Ovary (tissue), 7 donors: ENCODE measurements at regions not wholly inside any gene's neighbourhood (a gene's known extent, or its start where the extent isn't known, plus 50 kb on each side); places are given as distances from the start of the nearest gene placed in this dataset.

Experiments
- DNase-seq, 5 donors: peaks; one replicate each; pipeline ENCODE4 v3.0.0-alpha.2; 2019 to 2020
- H3K27ac ChIP-seq, 2 donors: fragments of 200-600 bp; one replicate each; pipeline versions ENCODE4 v1.5.1 to v1.8.0; 2019 to 2022
- H3K27me3 ChIP-seq: fragments of 200-600 bp; one replicate; pipeline ENCODE4 v1.8.0; 2022
- H3K36me3 ChIP-seq: fragments of 200-600 bp; sonication (generic); one replicate; pipeline ENCODE4 v1.5.1; 2019
- H3K4me1 ChIP-seq: one replicate; pipeline ENCODE4 v1.8.1; 2013; ENCODE audit warnings: mild to moderate bottlenecking, moderate library complexity; ENCODE audit not compliant: insufficient read depth
- H3K4me3 ChIP-seq: fragments of 200-600 bp; sonication (generic); one replicate; pipeline ENCODE4 v1.5.1; 2017
- H3K9me3 ChIP-seq, 2 donors: fragments of 200-600 bp in 1 of 2; sonication (generic) in 1 of 2; one replicate each; pipeline versions ENCODE4 v1.5.1 to v1.8.1; 2013 to 2019; ENCODE audit warnings: mild to moderate bottlenecking in 1 of 2, moderate library complexity in 1 of 2
- CTCF ChIP-seq, 3 donors: fragments of 450-650 bp in 2 of 3; fragments of 200-600 bp in 1 of 3; IDR thresholded peaks; one replicate each; pipeline versions ENCODE4 v1.5.1 to v1.8.0; 2016 to 2022; ENCODE audit warnings: antibody characterized with exemption in 3 of 3, mild to moderate bottlenecking in 1 of 3
- EP300 ChIP-seq: sonication (generic); formaldehyde crosslinking; IDR thresholded peaks from one replicate; pipeline ENCODE4 v1.6.1; 2017; ENCODE audit warnings: antibody characterized with exemption
- POLR2A ChIP-seq: fragments of 450-650 bp; IDR thresholded peaks from one replicate; pipeline ENCODE4 v1.6.1; 2017; ENCODE audit warnings: antibody characterized with exemption, mild to moderate bottlenecking, moderate library complexity
- WGBS, 3 donors: extraction: QIAGEN DNeasy Blood & Tissue Kit in 1 of 3; methylation state at CpG; one replicate each; pipeline versions ENCODE4 v1.1.5 to v1.1.7; 2013 to 2017; 5-methylcytosine and 5-hydroxymethylcytosine counted together
- intact Hi-C, 4 donors: fragments of 100-400 bp; cut with DNase I; formaldehyde crosslinking; loops; one replicate each; pipeline versions ENCODE4 v1.11.0 to v1.15.1; 2022 to 2023
- donor health status: DM: no; HTN: no; CAD: no; lungs with moderate emphysema.
- donor health status: DM: no; HTN: no; CAD: no.
- donor health status: Bipolar disorder and iron deficiency.
- donor health status: DM: no; HTN: no; CAD: no.
- donor health status: DM: yes; HTN: yes; CAD: no.

GRCh38 chr6:98118397-98119045 lies 715.9 kb upstream of the POU3F2 start:
- no peaks in the 10 kb centered on the region for H3K4me1 ChIP-seq
- no peak for DNase-seq
- no peak overlapping the region for H3K27ac ChIP-seq
- no peak overlapping the region for H3K4me3 ChIP-seq
- TF ChIP-seq EP300 (no peak), CTCF (IDR thresholded peaks at IDR 0.05) (no peak), POLR2A (no peak)
- H3K36me3 ChIP-seq, result no peaks in the 10 kb centered on the region
- no peaks in the 10 kb centered on the region for H3K9me3 ChIP-seq
- H3K27me3 ChIP-seq, result no peaks in the 10 kb centered on the region
- 10 to 24% (median 13%) methylated on average over 6 of the region's 6 CpGs for WGBS, 3 donors
- intact Hi-C loops, result no loop called here

- intact Hi-C loops, result no loop called here
- no peaks in the 10 kb centered on the region for H3K9me3 ChIP-seq
- WGBS, 3 donors, result 73 to 78% (median 77%) methylated on average over 2 of the region's 2 CpGs
Measured at GRCh38 chr6:98124171-98124570, 710.2 kb upstream of the POU3F2 start.

GRCh38 chr6:98131290-98131990 lies 702.9 kb upstream of the POU3F2 start:
- no peak overlapping the region for H3K4me3 ChIP-seq
- TF ChIP-seq POLR2A (no peak), CTCF (IDR thresholded peaks at IDR 0.05) (no peak), EP300 (no peak)

More at GRCh38 chr6:98124171-98124570, 710.2 kb upstream of the POU3F2 start:
- no peak for TF ChIP-seq POLR2A
- TF ChIP-seq CTCF (IDR thresholded peaks at IDR 0.05), result no peak
- no peak for TF ChIP-seq EP300
- no peak for DNase-seq
- Histone ChIP-seq H3K4me3 (no peak overlapping the region), H3K27me3 (no peaks in the 10 kb centered on the region), H3K36me3 (no peaks in the 10 kb centered on the region), H3K4me1 (no peaks in the 10 kb centered on the region), H3K27ac (no peak overlapping the region)

GRCh38 chr6:98136333-98136732 lies 698.0 kb upstream of the POU3F2 start:
- no peaks in the 10 kb centered on the region for H3K4me1 ChIP-seq
- no peak overlapping the region for H3K27ac ChIP-seq
- 3 to 9% (median 6%) methylated on average over 4 of the region's 4 CpGs for WGBS, 3 donors
- H3K4me3 ChIP-seq, result no peak overlapping the region
- no peaks in the 10 kb centered on the region for H3K27me3 ChIP-seq
- no peaks in the 10 kb centered on the region for H3K9me3 ChIP-seq
- no peaks in the 10 kb centered on the region for H3K36me3 ChIP-seq
- intact Hi-C loops, result no loop called here
- TF ChIP-seq EP300 (no peak), CTCF (IDR thresholded peaks at IDR 0.05) (no peak), POLR2A (no peak)
- no peak for DNase-seq

More at GRCh38 chr6:98131290-98131990, 702.9 kb upstream of the POU3F2 start:
- no peak overlapping the region for H3K27ac ChIP-seq
- H3K36me3 ChIP-seq, result no peaks in the 10 kb centered on the region
- intact Hi-C loops, result no loop called here
- H3K9me3 ChIP-seq, result no peaks in the 10 kb centered on the region
- H3K4me1 ChIP-seq, result no peaks in the 10 kb centered on the region
- no peak for DNase-seq
- no peaks in the 10 kb centered on the region for H3K27me3 ChIP-seq
- whole genome bisulfite sequencing, 3 donors, result 59 to 68% (median 66%) methylated on average over 5 of the region's 5 CpGs
